Left colon (tissue), 2 donors: ENCODE measurements at regions not wholly inside any gene's neighbourhood (a gene's known extent, or its start where the extent isn't known, plus 50 kb on each side); places are given as distances from the start of the nearest gene placed in this dataset.
"Not testable (repeated sequence)": the region's sequence is repeated elsewhere in the genome, so short reads cannot be mapped to it uniquely, and the experiment has no call there.

Source experiments
- ATAC-seq: fragments of 200-7000 bp; cut with Tn5 transposase; one replicate; pipeline ENCODE4 v1.9.1; 2020; ENCODE audit warnings: mild to moderate bottlenecking, moderate library complexity
- DNase-seq, 2 donors: peaks; one replicate each; pipeline ENCODE4 v3.0.0-alpha.2; 2020
- intact Hi-C, 2 donors: fragments of 100-400 bp; cut with DNase I in 1 of 2; cut with micrococcal nuclease in 1 of 2; formaldehyde crosslinking; loops; one replicate each; pipeline versions ENCODE4 v1.11.2 to v1.14.0; 2022; cut with DNase I, micrococcal nuclease
- donor health status: DM: no; HTN: no; CAD: no.
- donor health status: DM: yes; HTN: yes; CAD: no.

DNA sequence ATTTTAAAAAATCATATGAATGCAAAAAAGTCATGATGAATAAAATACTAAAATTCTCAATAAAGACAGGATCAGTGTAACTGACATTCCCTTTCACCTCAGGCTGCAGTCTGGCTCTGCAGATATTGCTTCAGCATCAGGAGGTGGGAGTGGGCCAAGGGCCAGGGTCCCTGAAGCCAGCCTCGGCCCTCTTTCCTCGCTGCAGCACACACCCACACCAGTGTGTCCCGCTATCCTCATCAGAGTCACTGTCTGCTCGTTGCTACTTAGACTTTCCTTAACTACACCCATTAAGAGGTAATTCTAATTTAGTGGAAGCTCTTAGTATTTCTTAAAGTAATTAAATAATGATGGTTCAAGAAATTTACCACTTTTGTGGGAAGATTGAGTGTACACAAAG, 298.2 kb downstream of the UBE3D start:
- no peak for ATAC-seq
- intact Hi-C loops: no loop called here
- DNase-seq: no peak

DNA sequence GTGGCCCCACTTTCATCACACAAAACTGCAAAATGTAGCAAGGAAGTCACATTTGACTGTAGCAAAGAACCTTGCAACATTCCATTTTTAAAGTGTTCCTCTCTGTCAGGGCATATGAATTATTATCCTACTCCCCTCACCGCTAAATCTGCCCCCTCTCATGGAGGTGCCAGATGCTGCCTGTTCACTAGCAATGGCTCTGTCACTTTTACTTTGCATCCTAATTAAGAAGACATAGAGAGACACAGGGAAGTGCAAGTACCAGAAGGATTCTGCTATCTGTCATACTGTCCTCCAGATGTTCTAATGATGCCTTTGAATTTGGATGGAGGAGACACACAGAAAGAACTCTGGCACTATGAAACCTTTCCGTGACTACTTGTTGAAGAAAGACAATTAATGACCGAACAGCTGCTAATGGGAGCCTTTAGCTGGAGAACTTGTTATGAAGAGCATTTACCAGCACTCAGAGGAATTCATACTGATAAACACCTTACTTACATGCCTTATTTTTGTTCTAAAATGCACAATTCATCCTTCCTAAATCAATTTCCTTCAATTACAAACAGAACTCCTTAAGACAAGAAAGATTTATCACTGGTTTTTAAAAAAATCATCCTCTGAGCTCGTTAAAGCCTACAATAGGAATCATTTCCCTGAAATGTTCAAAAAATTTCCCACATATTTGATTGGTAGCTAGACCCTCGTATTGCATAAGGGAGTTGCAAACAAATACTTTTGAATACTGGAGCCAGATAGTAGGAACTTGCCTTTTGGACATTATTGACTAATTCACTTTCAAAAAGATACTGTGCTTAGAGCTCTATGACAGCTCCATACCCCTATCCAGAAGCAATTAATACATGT, 292.6 kb downstream of the UBE3D start:
- DNase-seq (no peak), ATAC-seq (no peak)
- intact Hi-C loops: no loop called here

DNA sequence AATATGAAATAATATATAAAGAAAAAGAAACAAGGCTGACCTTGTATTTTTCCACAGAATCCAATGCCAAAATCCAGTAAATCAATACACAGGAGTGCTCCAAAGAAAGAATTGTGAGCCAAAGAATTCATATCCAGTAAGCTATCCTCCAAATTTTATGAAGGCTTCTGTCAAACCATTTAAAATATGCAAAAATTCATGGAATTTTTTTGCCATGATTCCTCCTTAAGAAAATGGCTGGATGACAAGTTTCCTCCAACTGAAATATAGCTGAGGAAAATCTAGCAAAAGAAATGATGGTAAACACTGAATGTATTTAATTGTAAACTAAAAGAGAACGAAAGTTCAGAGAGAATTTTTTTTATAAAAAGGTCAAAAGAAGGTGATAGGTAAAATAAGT, 290.3 kb downstream of the UBE3D start:
- intact Hi-C loops: no loop called here
- DNase-seq (no peak), ATAC-seq (no peak)

DNA sequence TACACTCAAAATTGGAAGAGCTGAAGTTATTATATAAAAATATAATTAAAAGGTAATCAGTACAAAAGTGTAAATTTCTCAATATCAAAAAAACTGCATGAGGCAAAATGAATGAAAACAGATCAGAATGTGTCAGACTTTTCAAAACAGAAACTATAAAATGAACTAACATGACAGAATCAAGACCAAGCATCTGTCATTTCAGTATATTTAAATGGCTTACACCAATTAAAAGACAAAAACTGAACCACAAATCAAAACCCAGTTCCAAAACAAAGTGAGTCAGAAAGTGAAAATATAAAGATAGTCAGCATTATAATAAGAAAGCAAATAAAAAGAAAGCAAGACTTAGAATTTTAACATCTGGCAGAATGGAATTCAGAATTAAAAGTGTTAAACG, 289.7 kb downstream of the UBE3D start:
- DNase-seq (no peak), ATAC-seq (no peak)
- intact Hi-C loops: no loop called here

DNA sequence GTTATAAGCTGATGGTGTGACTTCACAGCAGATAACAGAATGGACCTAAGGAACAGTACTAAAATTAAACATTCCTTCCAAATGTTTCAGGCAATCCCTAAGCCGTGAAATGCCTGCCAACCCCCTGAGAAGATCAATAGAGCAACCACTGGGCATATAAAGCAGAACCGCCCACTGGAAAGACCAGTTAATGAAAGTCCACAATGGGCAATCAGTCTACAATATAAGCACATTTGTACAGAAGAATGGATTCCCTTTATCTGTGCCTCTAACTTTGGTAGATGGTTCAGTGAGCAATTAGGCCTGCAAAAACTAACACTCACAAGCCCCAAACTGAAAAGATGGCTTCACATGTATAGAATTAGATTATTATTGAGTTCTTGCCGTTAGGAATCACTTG, 286.6 kb downstream of the UBE3D start:
- no peak for DNase-seq

DNA sequence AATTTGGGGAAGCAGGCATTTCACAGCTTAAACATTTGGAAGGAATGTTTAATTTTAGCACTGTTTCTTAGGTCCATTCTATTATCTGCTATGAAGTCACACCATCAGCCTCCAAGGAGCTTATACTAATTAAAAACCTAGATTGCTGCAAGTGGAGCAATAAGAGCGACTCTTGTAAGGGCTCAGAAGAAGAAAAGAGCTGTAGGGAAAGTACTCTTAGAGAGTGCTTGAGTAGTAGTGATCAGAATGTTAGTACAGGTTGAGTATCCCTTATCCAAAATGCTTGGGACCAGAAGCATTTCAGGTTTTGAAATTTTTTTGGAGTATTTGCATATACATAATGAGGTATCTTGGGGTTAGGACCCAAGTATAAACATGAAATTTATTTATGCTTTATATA, 285.3 kb downstream of the UBE3D start:
- DNase-seq (no peak), ATAC-seq (no peak)
- intact Hi-C loops: no loop called here

More for the DNA sequence above, 286.6 kb downstream of the UBE3D start:
- ATAC-seq: no peak
- intact Hi-C loops: no loop called here

DNA sequence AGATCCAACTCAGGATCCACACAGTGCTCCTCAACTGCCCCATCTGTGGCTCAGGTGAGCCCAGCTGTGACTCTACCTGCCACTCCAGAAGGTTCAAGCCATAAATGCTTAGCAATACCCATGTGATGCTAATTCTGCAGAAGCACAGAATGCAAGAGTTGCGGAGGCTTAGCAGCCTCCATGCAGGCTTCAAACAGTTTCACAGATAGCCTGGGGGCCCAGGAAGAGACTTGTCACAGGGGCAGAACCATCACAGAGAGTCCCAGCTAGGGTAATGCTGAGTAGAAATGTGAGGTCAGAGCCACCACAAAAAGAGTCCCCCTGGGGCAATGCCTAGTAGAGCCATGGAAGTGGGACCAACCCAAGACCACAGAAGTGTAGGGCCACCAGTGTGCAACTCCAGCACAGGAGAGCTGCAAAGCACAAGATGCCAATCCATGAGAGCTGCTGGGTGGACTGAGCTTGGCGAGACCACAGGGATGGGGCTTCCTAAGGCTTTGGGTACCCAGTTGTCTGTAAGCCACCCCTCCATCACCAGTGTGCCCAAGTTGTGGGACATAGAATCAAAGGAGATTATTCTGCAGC, 283.9 kb downstream of the UBE3D start:
- intact Hi-C loops: no loop called here
- DNase-seq (no peak), ATAC-seq (no peak)

DNA sequence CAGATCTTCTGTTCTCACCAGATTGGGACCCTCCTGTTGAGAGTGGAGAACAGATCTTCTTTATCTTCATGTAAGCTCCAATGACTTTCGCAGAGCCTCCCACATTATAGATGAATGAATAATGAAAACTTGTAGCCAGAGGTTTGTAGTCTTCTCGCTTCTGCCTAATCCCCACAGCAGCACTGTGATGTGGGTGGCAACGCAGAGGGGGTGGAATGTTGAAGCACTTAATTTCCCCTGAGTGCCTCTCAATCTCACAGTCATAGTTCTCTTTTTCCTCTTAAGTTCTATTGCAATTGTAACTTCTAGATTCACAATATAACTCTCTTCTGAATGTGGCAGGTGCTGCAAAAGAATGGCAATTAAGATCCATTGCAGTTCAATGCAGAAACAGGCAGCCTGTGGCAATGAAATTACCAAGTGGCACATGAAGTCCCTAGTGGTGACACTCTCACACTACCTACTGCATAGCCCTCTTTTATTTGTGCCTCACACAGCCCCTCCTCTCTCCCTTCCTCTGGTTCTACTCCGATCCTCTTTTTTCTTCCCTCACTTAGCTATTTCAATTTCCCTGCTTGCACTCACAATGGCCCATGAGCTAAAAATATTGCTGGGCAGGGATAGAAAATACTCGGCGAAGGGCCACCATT, 281.9 kb downstream of the UBE3D start:
- ATAC-seq (no peak), DNase-seq (no peak)
- intact Hi-C loops: no loop called here

DNA sequence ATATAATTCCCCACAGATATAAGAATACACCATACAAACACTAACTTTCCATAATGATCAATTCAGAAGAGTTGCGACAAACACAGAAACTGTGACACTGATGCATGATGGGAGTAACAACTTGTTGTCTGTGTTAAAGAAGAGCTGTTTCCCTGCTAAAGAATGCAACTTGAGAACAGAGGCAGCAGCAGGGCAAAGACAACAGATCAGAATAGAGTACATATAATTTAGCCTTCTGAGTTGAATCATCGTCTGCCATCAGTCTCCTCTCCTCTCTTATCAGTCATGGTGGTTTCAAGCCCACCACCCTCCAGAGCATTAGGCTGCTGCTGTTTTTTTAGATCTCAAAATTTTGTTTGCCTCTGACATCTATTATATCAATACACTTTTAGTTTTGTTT, 280.4 kb downstream of the UBE3D start:
- ATAC-seq (no peak), DNase-seq (no peak)
- intact Hi-C loops: no loop called here

DNA sequence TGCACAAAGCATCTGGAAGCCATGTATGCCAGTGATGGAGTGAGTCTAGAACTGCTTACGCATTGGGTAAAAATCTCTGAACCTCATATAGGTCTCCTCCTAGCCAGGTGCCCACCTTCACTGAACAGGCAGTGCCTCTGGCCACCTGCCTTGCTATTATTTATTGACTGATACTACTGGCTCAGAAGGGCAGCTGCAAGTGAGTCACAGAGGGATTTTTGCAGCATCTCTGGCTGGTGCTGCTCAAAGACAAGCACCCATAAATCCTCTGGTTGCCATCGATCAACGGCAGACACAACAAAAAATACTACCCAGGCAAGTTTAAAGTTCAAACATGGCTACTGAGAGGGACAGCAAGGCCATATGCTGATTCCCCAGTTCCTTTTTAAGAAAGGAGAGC, 279.4 kb downstream of the UBE3D start:
- DNase-seq (no peak), ATAC-seq (no peak)
- intact Hi-C loops: no loop called here

DNA sequence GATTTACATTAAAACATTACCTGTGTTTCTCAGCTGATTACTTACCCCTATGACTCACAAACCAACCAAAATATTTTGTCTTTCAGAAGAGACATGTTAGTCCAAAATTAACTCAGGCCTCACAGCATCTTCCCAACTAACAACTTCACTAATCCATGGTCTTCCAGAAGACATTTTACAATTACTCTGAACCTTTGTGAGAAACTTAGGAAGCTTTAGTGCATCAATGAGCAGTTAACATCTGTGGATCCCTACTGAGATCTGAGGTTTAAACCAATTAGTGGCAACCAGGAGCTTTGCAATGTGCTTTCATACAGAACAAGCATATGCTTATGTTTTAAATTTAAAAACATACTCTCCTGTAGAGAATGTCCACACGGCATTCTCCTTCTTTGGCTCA, 269.7 kb downstream of the UBE3D start:
- ATAC-seq (no peak), DNase-seq (no peak)
- intact Hi-C loops: no loop called here

DNA sequence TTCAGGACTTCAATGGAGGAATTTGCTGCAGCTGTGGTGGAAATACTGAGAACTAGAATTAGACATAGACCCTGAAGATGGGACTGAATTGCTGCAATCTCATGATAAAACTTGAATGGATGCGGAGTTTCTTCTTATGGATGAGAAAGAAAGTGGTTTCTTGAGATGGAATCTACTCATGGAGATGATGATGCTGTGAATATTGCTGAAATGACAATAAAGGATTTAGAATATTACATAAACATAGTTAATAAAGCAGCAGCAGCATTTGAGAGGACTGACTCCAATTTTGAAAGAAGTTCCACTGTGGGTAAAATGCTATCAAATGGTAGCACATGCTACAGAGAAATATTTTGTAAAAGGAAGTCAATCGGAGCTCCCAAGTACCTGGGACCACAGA, 264.6 kb downstream of the UBE3D start:
- DNase-seq: no peak
- intact Hi-C loops: no loop called here
- ATAC-seq: no peak

DNA sequence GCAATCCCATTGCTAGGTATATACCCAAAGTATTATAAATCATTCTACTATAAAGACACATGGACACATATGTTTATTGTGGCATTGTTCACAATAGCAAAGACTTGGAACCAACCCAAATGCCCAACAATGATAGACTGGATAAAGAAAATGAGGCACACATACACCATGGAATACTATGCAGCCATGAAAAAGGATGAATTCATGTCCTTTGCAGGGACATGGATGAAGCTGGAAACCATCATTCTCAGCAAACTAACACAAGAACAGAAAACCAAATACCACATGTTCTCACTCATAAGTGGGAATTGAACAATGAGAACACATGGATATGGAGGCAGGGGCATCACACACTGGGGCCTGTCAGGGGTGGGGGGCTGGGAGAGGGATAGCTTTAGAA, 249.4 kb downstream of the UBE3D start:
- DNase-seq, intact Hi-C loops: not testable (repeated sequence)

DNA sequence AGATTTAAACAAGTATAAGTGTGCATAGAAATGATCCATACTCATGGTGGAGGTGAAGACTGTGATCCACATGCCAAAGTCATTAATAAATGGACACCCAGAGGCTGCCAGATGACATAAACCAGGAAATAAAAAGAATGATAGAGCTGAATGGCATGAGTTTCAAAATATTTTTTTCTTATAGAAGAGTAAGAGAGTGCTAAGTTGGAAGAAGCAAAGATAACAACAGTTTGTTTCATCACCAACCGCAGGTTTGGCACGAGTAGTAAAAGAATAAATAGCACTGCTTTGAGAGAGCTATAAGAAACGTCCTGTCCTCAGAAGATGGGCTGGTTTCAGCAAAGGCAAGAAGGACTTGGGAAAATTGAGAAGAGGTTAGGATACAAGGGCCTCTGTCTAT, 246.9 kb downstream of the UBE3D start:
- no peak for ATAC-seq
- no peak for DNase-seq
- intact Hi-C loops: no loop called here

More for the DNA sequence above, 249.4 kb downstream of the UBE3D start:
- not testable (repeated sequence) for ATAC-seq

DNA sequence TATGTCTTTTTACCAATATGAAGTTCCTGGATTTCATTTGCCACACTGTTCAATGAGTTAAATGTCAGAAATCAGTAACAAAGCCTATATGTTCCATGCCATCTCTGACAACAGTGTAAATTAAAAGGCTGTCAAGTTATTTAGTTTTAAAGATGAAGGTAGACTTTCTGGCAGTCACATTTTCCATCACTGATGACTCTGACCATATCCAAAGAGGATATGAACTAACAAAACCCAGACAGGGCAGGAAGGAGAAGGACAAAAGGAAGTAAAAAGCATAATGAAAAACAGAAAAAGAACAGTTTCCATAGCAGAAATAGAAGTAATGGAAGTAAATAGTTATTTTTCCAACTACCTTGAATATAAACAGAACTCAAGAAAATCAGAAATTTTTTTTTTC, 242.3 kb downstream of the UBE3D start:
- ATAC-seq: no peak
- no peak for DNase-seq
- intact Hi-C loops: no loop called here

DNA sequence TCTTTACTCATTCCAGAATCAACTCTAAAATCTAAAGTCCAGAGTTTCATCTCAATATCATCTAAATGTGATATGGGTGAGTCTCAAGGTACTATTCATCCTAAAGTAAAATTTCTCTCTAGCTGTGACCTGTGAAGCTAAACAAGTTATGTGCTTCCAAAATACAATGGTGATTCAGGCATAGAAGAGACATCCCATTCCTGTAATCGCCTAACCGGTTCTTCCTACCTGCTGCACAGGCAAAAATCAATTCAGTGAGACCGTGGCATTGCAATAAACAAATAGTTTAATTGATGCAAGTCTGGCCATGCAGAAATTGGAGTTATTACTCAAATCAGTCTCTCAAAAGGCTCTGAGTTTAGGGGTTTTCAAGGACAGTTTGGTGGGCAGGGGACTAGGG, 232.8 kb downstream of the UBE3D start:
- DNase-seq (no peak), ATAC-seq (no peak)
- intact Hi-C loops: no loop called here

DNA sequence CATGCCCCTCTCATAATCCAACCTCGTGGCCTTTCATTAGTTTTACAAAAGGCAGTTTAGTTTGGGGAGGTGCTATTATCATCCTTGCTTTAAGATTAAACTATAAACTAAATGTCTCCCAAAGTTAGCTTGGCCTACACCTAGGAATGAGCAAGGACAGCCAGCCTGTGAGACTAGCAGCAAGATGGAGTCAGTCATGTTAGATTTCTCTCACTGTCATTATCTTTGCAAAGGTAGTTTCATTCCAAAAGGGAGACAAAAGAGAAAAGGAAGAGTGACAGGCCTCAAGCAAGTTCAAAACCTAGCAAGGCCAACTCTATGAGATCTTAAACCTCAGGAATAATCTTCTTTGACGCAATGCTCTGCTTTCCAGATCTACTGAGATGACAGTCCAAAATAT, 232.2 kb downstream of the UBE3D start:
- intact Hi-C loops: no loop called here
- ATAC-seq (no peak), DNase-seq (no peak)

DNA sequence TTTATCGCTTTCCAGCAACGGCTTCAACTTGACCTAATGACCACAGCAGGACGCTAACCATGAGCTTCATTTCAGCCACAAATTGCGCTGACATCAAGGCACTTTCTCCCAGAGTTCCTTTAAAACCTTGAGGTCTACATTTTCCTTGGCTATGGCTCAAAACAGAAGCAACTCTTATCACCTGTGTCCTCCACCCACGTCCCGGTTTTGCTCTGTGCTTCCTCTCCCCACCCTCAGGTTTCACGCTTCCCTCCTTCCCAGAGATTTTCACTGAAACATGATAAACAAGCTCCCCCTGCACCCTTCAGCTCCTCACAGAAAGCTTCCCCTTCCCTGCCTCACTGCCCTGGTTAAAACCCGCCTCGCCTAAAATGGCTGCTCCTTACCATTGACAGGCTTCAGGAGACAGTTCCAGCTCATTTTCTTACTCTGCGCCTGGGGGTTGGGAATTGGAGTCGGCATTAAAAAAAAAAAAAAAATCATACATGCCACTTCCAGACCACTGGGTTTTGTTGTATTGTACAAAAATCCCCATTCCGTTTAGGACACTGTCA, 229.5 kb downstream of the UBE3D start:
- intact Hi-C loops: no loop called here
- ATAC-seq (no peak), DNase-seq (no peak)

DNA sequence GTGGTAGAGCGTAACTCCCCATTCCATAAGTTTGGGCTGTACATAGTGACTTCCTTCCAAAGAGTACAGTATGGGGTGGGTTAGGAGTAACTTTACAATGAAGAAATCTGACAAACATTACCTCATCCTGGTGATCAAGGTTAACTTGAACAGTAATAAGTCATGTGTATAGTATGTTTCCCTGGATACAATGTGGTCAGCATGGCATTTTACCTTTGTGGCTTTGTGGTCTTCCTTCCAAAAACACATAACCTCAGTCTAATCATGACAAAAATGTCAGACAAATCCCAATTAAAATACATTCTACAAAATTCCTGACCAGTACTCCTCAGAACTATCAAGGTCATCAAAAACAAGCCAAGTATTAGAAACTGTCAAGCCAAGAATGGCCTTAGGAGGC, 225.1 kb downstream of the UBE3D start:
- intact Hi-C loops: no loop called here
- no peak for DNase-seq

DNA sequence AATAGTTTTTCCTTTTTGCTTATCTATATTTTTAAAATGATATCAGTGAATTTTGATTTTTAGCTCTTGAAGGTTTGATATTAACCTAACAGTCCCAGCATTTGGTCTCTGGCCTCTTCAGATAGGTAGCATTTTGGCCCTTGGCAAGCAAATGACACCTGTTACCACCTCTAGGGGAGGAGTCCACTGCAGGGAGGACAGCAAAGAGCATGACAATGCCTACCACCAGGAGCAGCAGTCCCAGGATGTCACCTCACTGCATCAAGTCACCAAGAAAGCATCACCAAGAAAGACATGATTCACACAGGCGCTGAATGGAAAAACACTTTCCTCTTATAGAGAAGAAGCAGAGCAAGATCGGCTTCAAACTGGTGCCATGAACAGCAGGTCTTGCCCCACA, 224.3 kb downstream of the UBE3D start:
- DNase-seq: no peak
- ATAC-seq: no peak
- intact Hi-C loops: no loop called here

More for the DNA sequence above, 225.1 kb downstream of the UBE3D start:
- ATAC-seq: no peak
